ENCODE measurements at regions not wholly inside any gene's neighbourhood (a gene's known extent, or its start where the extent isn't known, plus 50 kb on each side); places are given as distances from the start of the nearest gene placed in this dataset.

DNA sequence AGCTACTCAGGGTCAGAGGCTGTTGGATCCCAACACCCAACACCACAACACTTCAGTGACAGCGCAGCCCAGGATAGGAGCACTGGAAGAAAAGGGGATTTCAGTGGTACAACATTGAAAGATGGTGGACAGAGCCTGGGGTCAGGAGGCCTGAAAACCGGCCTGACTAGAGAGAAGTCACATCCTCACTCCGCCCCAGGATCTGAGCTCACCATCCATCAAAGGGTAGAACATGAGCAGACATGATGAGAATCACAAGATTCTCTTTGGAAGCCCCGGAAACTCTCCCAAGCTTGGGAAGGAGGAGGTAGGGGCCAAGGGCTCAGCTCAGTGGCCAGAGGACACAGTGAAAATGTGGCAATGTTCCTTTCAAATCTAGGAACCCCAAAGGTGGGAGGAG, 271.3 kb downstream of the NPHP4 start:
- TF ChIP-seq, protein P1, sequence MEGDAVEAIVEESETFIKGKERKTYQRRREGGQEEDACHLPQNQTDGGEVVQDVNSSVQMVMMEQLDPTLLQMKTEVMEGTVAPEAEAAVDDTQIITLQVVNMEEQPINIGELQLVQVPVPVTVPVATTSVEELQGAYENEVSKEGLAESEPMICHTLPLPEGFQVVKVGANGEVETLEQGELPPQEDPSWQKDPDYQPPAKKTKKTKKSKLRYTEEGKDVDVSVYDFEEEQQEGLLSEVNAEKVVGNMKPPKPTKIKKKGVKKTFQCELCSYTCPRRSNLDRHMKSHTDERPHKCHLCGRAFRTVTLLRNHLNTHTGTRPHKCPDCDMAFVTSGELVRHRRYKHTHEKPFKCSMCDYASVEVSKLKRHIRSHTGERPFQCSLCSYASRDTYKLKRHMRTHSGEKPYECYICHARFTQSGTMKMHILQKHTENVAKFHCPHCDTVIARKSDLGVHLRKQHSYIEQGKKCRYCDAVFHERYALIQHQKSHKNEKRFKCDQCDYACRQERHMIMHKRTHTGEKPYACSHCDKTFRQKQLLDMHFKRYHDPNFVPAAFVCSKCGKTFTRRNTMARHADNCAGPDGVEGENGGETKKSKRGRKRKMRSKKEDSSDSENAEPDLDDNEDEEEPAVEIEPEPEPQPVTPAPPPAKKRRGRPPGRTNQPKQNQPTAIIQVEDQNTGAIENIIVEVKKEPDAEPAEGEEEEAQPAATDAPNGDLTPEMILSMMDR (conservative IDR thresholded peaks at IDR 0.05; ENCODE audit: low read depth in 2 of 2) = no peak
- TF ChIP-seq EZH2 (IDR thresholded peaks at IDR 0.05; ENCODE audit: low read depth, unreplicated experiment) = no peak
- no peak for TF ChIP-seq POLR2AphosphoS5 (IDR thresholded peaks at IDR 0.05; ENCODE audit: low read depth)
- TF ChIP-seq EZH2phosphoT487 (IDR thresholded peaks at IDR 0.05; ENCODE audit: unreplicated experiment) = no peak
- TF ChIP-seq CREB1 (CRISPR knock-in tag; IDR thresholded peaks at IDR 0.05; ENCODE audit: low read depth) = no peak
- no peak for TF ChIP-seq STAT1 (IDR thresholded peaks at IDR 0.05; ENCODE audit: unreplicated experiment)
- TF ChIP-seq, protein P2, sequence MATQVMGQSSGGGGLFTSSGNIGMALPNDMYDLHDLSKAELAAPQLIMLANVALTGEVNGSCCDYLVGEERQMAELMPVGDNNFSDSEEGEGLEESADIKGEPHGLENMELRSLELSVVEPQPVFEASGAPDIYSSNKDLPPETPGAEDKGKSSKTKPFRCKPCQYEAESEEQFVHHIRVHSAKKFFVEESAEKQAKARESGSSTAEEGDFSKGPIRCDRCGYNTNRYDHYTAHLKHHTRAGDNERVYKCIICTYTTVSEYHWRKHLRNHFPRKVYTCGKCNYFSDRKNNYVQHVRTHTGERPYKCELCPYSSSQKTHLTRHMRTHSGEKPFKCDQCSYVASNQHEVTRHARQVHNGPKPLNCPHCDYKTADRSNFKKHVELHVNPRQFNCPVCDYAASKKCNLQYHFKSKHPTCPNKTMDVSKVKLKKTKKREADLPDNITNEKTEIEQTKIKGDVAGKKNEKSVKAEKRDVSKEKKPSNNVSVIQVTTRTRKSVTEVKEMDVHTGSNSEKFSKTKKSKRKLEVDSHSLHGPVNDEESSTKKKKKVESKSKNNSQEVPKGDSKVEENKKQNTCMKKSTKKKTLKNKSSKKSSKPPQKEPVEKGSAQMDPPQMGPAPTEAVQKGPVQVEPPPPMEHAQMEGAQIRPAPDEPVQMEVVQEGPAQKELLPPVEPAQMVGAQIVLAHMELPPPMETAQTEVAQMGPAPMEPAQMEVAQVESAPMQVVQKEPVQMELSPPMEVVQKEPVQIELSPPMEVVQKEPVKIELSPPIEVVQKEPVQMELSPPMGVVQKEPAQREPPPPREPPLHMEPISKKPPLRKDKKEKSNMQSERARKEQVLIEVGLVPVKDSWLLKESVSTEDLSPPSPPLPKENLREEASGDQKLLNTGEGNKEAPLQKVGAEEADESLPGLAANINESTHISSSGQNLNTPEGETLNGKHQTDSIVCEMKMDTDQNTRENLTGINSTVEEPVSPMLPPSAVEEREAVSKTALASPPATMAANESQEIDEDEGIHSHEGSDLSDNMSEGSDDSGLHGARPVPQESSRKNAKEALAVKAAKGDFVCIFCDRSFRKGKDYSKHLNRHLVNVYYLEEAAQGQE (IDR thresholded peaks at IDR 0.05; ENCODE audit: unreplicated experiment) = no peak
- TF ChIP-seq, protein P3, sequence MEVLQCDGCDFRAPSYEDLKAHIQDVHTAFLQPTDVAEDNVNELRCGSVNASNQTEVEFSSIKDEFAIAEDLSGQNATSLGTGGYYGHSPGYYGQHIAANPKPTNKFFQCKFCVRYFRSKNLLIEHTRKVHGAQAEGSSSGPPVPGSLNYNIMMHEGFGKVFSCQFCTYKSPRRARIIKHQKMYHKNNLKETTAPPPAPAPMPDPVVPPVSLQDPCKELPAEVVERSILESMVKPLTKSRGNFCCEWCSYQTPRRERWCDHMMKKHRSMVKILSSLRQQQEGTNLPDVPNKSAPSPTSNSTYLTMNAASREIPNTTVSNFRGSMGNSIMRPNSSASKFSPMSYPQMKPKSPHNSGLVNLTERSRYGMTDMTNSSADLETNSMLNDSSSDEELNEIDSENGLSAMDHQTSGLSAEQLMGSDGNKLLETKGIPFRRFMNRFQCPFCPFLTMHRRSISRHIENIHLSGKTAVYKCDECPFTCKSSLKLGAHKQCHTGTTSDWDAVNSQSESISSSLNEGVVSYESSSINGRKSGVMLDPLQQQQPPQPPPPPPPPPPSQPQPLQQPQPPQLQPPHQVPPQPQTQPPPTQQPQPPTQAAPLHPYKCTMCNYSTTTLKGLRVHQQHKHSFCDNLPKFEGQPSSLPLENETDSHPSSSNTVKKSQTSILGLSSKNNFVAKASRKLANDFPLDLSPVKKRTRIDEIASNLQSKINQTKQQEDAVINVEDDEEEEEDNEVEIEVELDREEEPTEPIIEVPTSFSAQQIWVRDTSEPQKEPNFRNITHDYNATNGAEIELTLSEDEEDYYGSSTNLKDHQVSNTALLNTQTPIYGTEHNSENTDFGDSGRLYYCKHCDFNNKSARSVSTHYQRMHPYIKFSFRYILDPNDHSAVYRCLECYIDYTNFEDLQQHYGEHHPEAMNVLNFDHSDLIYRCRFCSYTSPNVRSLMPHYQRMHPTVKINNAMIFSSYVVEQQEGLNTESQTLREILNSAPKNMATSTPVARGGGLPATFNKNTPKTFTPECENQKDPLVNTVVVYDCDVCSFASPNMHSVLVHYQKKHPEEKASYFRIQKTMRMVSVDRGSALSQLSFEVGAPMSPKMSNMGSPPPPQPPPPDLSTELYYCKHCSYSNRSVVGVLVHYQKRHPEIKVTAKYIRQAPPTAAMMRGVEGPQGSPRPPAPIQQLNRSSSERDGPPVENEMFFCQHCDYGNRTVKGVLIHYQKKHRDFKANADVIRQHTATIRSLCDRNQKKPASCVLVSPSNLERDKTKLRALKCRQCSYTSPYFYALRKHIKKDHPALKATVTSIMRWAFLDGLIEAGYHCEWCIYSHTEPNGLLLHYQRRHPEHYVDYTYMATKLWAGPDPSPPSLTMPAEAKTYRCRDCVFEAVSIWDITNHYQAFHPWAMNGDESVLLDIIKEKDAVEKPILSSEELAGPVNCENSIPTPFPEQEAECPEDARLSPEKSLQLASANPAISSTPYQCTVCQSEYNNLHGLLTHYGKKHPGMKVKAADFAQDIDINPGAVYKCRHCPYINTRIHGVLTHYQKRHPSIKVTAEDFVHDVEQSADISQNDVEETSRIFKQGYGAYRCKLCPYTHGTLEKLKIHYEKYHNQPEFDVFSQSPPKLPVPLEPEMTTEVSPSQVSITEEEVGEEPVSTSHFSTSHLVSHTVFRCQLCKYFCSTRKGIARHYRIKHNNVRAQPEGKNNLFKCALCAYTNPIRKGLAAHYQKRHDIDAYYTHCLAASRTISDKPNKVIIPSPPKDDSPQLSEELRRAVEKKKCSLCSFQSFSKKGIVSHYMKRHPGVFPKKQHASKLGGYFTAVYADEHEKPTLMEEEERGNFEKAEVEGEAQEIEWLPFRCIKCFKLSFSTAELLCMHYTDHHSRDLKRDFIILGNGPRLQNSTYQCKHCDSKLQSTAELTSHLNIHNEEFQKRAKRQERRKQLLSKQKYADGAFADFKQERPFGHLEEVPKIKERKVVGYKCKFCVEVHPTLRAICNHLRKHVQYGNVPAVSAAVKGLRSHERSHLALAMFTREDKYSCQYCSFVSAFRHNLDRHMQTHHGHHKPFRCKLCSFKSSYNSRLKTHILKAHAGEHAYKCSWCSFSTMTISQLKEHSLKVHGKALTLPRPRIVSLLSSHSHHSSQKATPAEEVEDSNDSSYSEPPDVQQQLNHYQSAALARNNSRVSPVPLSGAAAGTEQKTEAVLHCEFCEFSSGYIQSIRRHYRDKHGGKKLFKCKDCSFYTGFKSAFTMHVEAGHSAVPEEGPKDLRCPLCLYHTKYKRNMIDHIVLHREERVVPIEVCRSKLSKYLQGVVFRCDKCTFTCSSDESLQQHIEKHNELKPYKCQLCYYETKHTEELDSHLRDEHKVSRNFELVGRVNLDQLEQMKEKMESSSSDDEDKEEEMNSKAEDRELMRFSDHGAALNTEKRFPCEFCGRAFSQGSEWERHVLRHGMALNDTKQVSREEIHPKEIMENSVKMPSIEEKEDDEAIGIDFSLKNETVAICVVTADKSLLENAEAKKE (CRISPR knock-in tag; IDR thresholded peaks at IDR 0.05) = no peak
- no peak for TF ChIP-seq JUNB (IDR thresholded peaks at IDR 0.05; ENCODE audit: unreplicated experiment)
- TF ChIP-seq ZNF114 (CRISPR knock-in tag; IDR thresholded peaks at IDR 0.05) = no peak
- no peak for TF ChIP-seq ZNF331 (CRISPR knock-in tag; IDR thresholded peaks at IDR 0.05; ENCODE audit: low read depth)
